H1 (cell line): ENCODE measurements at regions not wholly inside any gene's neighbourhood (a gene's known extent, or its start where the extent isn't known, plus 50 kb on each side); places are given as distances from the start of the nearest gene placed in this dataset.
A peak's percentile ranks its signal among the peaks of the same experiment; 100 is the strongest.

Experiments used
- CTCF ChIA-PET: fragments of 300-600 bp; sonication (Branson Sonifier 250); formaldehyde crosslinking; loops from one replicate; lab custom pipeline; 2021; ENCODE audit not compliant: partially characterized antibody; lab: Charles Lee
- POLR2A ChIA-PET: fragments of 300-600 bp; sonication (Branson Sonifier 250); formaldehyde crosslinking; loops from one replicate; lab custom pipeline; 2021; ENCODE audit warnings: inconsistent platforms; ENCODE audit not compliant: partially characterized antibody; lab: Charles Lee
- DNase-seq, 2 experiments: peaks; one replicate each; pipeline versions ENCODE4 v3.0.0 to v3.0.0-alpha.2; 2010 to 2022; ENCODE audit warnings: low spot score in 2 of 2, low read depth in 1 of 2, mixed read lengths in 1 of 2
- FAIRE-seq: peaks from 2 replicates; lab custom pipeline; 2011; peaks lifted over from hg19 to GRCh38; lab: Jason Lieb, UNC
- H2AFZ ChIP-seq: 2 replicates; pipeline ENCODE4 v1.8.1; 2012; ENCODE audit warnings: low read length, inconsistent platforms
- H2AK5ac ChIP-seq: 2 replicates; pipeline ENCODE4 v1.6.1; 2013; ENCODE audit warnings: low read depth, low read length
- H2BK120ac ChIP-seq: replicated peaks from 2 replicates; pipeline ENCODE3; 2013; ENCODE audit warnings: low read depth, low read length, inconsistent platforms
- H2BK12ac ChIP-seq: 2 replicates; pipeline ENCODE4 v1.6.1; 2013; ENCODE audit warnings: low read depth, low read length
- H2BK15ac ChIP-seq: 2 replicates; pipeline ENCODE4 v1.6.1; 2013; ENCODE audit warnings: low read length
- H2BK20ac ChIP-seq: 2 replicates; pipeline ENCODE4 v1.6.1; 2013; ENCODE audit warnings: low read length
- H2BK5ac ChIP-seq: 2 replicates; pipeline ENCODE4 v1.6.1; 2013; ENCODE audit warnings: low read depth, low read length
- H3K14ac ChIP-seq: 2 replicates; pipeline ENCODE4 v1.6.1; 2013; ENCODE audit warnings: inconsistent platforms; ENCODE audit not compliant: insufficient read length
- H3K18ac ChIP-seq: 2 replicates; pipeline ENCODE4 v1.6.1; 2013; ENCODE audit warnings: low read length; ENCODE audit errors: extremely low read depth
- H3K23ac ChIP-seq: 2 replicates; pipeline ENCODE4 v1.6.1; 2013; ENCODE audit warnings: inconsistent platforms; ENCODE audit not compliant: insufficient read length
- H3K23me2 ChIP-seq: 2 replicates; pipeline ENCODE4 v1.6.1; 2013; ENCODE audit warnings: low read depth, low read length
- H3K27ac ChIP-seq: 2 replicates; pipeline ENCODE4 v1.6.1; 2011; ENCODE audit warnings: low read depth, low read length, inconsistent platforms
- H3K27me3 ChIP-seq, 4 experiments: replicated peaks in 1 of 4; 1 replicate in 1 of 4; 2 replicates in 3 of 4; pipeline versions ENCODE4 v1.6.1 to v1.8.1; 2011 to 2013; ENCODE audit warnings: low read length in 3 of 4, mild to moderate bottlenecking in 3 of 4, inconsistent platforms in 2 of 4, mixed read lengths in 2 of 4, moderate library complexity in 1 of 4; ENCODE audit not compliant: control insufficient read depth in 3 of 4, insufficient read depth in 3 of 4; ENCODE audit errors: extremely low read depth in 1 of 4
- H3K36me3 ChIP-seq, 4 experiments: 2 replicates each; pipeline versions ENCODE4 v1.6.1 to v1.8.1; 2011 to 2013; ENCODE audit warnings: mild to moderate bottlenecking in 4 of 4, low read length in 3 of 4, moderate library complexity in 2 of 4, control low read depth in 1 of 4, inconsistent platforms in 1 of 4; ENCODE audit not compliant: insufficient read depth in 4 of 4, control insufficient read depth in 2 of 4
- H3K4ac ChIP-seq: replicated peaks from 2 replicates; pipeline ENCODE3; 2013; ENCODE audit warnings: low read length, low read depth, mixed read lengths, inconsistent platforms; ENCODE audit not compliant: insufficient read length
- H3K4me1 ChIP-seq, 4 experiments: replicated peaks in 1 of 4; 1 replicate in 1 of 4; 2 replicates in 3 of 4; pipeline versions ENCODE4 v1.6.1 to v1.8.1; 2011 to 2013; ENCODE audit warnings: low read length in 3 of 4, inconsistent platforms in 2 of 4, mixed read lengths in 1 of 4; ENCODE audit not compliant: insufficient read depth in 4 of 4, control insufficient read depth in 3 of 4
- H3K4me2 ChIP-seq, 2 experiments: 2 replicates each; pipeline versions ENCODE4 v1.6.1 to v1.8.1; 2011 to 2013; ENCODE audit warnings: low read depth in 2 of 2, low read length in 2 of 2, control low read depth in 1 of 2, inconsistent platforms in 1 of 2, mild to moderate bottlenecking in 1 of 2; ENCODE audit not compliant: insufficient read depth in 1 of 2
- H3K4me3 ChIP-seq, 4 experiments: fragments of 200-600, 300-600 bp in 1 of 4; sonication (generic), shearing (Covaris generic), sonication (Bioruptor Twin) in 1 of 4; 2 replicates each; pipeline versions ENCODE4 v1.5.1 to v1.8.1; 2011 to 2016; ENCODE audit warnings: low read length in 4 of 4, low read depth in 3 of 4, control low read depth in 2 of 4, inconsistent platforms in 2 of 4, mild to moderate bottlenecking in 2 of 4, mixed read lengths in 1 of 4, moderate library complexity in 1 of 4; ENCODE audit not compliant: insufficient read depth in 2 of 4; ENCODE audit errors: extremely low read depth in 1 of 4
- H3K56ac ChIP-seq: replicated peaks from 2 replicates; pipeline ENCODE3; 2013; ENCODE audit warnings: low read depth, mild to moderate bottlenecking, mixed read lengths, low read length, inconsistent platforms; ENCODE audit not compliant: insufficient read length
- H3K79me1 ChIP-seq: 2 replicates; pipeline ENCODE4 v1.6.1; 2013; ENCODE audit warnings: low read depth, low read length, control low read depth
- H3K79me2 ChIP-seq, 2 experiments: 2 replicates each; pipeline versions ENCODE4 v1.6.1 to v1.8.1; 2012 to 2013; ENCODE audit warnings: low read length in 2 of 2, mild to moderate bottlenecking in 2 of 2, inconsistent platforms in 1 of 2; ENCODE audit not compliant: insufficient read depth in 2 of 2, control insufficient read depth in 1 of 2
- H3K9ac ChIP-seq, 4 experiments: replicated peaks in 1 of 4; 1 replicate in 1 of 4; 2 replicates in 3 of 4; pipeline versions ENCODE4 v1.6.1 to v1.8.1; 2011 to 2013; ENCODE audit warnings: low read depth in 3 of 4, low read length in 3 of 4, control low read depth in 2 of 4, mild to moderate bottlenecking in 2 of 4, moderate library complexity in 2 of 4, inconsistent platforms in 1 of 4; ENCODE audit errors: extremely low read depth in 1 of 4
- H3K9me3 ChIP-seq, 2 experiments: 2 replicates each; pipeline versions ENCODE4 v1.6.1 to v1.8.1; 2012 to 2013; ENCODE audit warnings: mild to moderate bottlenecking in 2 of 2, moderate library complexity in 2 of 2, control low read depth in 1 of 2, inconsistent platforms in 1 of 2, low read depth in 1 of 2, low read length in 1 of 2, mixed read lengths in 1 of 2; ENCODE audit not compliant: insufficient read depth in 2 of 2
- H4K20me1 ChIP-seq, 2 experiments: replicated peaks in 1 of 2; 2 replicates each; pipeline versions ENCODE3 to v1.8.1; 2011 to 2013; ENCODE audit warnings: inconsistent platforms in 2 of 2, low read length in 2 of 2, mild to moderate bottlenecking in 1 of 2; ENCODE audit not compliant: insufficient read depth in 2 of 2, control insufficient read depth in 1 of 2
- H4K5ac ChIP-seq: 2 replicates; pipeline ENCODE4 v1.6.1; 2013; ENCODE audit warnings: low read length, low read depth, mixed read lengths, inconsistent platforms; ENCODE audit not compliant: insufficient read length
- H4K8ac ChIP-seq: 2 replicates; pipeline ENCODE4 v1.8.0; 2013; ENCODE audit warnings: mild to moderate bottlenecking, moderate library complexity, low read length, inconsistent platforms; ENCODE audit not compliant: insufficient read depth; ENCODE audit errors: extremely low read depth
- H4K91ac ChIP-seq: replicated peaks from 2 replicates; pipeline ENCODE3; 2013; ENCODE audit warnings: low read length, mixed read lengths, inconsistent platforms; ENCODE audit not compliant: insufficient read length
- CTCF ChIP-seq, 3 experiments: IDR thresholded peaks; 1 replicate in 2 of 3; 2 replicates in 1 of 3; pipeline versions ENCODE4 v1.5.1 to v1.6.1; 2011; ENCODE audit warnings: low read length in 3 of 3, mild to moderate bottlenecking in 3 of 3, inconsistent platforms in 2 of 3, low read depth in 1 of 3, moderate library complexity in 1 of 3; ENCODE audit not compliant: insufficient read depth in 1 of 3; ENCODE audit errors: control extremely low read depth in 1 of 3
- GABPA ChIP-seq: IDR thresholded peaks from 2 replicates; pipeline ENCODE4 v1.6.1; 2011; ENCODE audit warnings: mild to moderate bottlenecking, low read length, moderate library complexity, borderline replicate concordance; ENCODE audit not compliant: insufficient read depth
- MAX ChIP-seq: IDR thresholded peaks from 2 replicates; pipeline ENCODE4 v1.6.1; 2012; ENCODE audit warnings: inconsistent platforms
- RAD21 ChIP-seq, 2 experiments: IDR thresholded peaks in 1 of 2; conservative IDR thresholded peaks in 1 of 2; 2 replicates each; pipeline ENCODE4 v1.6.1; 2011; ENCODE audit warnings: low read depth in 2 of 2, low read length in 2 of 2, improper control_type of control experiment in 1 of 2, inconsistent platforms in 1 of 2, mild to moderate bottlenecking in 1 of 2, moderate library complexity in 1 of 2
- SP4 ChIP-seq: IDR thresholded peaks from 2 replicates; pipeline ENCODE4 v1.6.1; 2012; ENCODE audit warnings: low read length, inconsistent platforms
- TAF7 ChIP-seq: optimal IDR thresholded peaks from 2 replicates; pipeline ENCODE3; 2011; ENCODE audit warnings: low read depth, mild to moderate bottlenecking, inconsistent platforms, low read length, moderate library complexity, borderline replicate concordance
- TBP ChIP-seq: IDR thresholded peaks from 2 replicates; pipeline ENCODE4 v1.6.1; 2011; ENCODE audit warnings: low read depth, low read length, improper control_type of control experiment
- YY1 ChIP-seq: IDR thresholded peaks from 2 replicates; pipeline ENCODE4 v1.6.1; 2011; ENCODE audit warnings: low read depth, mild to moderate bottlenecking, low read length
- WGBS, 2 experiments: shearing (Covaris generic) in 1 of 2; methylation state at CpG; one replicate each; pipeline versions ENCODE4 v1.1.6 to v1.1.7; 2013 to 2015; ENCODE audit warnings: low lambda C conversion rate in 2 of 2, mixed read lengths in 2 of 2, inconsistent platforms in 1 of 2, low coverage in 1 of 2, missing lambda C conversion rate in 1 of 2; ENCODE audit not compliant: insufficient replicate concordance in 2 of 2, insufficient coverage in 1 of 2, insufficient read length in 1 of 2; ENCODE audit errors: extremely low coverage in 1 of 2, missing lambda C conversion rate in 1 of 2; 5-methylcytosine and 5-hydroxymethylcytosine counted together

- no peak overlapping the region for H2BK5ac ChIP-seq
- peak in 1 of 2 experiments; percentile 61 for DNase-seq
- H3K23me2 ChIP-seq = no peaks in the 10 kb centered on the region
- H3K4me3 ChIP-seq = no peak overlapping the region
- H3K18ac ChIP-seq = peak overlapping the region; percentile 43; the same call in 1 of the 2 replicates
- no peaks in the 10 kb centered on the region for H3K36me3 ChIP-seq
- H2BK12ac ChIP-seq = peak overlapping the region; percentile 75; the same call in 1 of the 2 replicates
- peak overlapping the region; percentile 41 for H4K91ac ChIP-seq
- no peaks in the 10 kb centered on the region for H3K79me2 ChIP-seq
- peak overlapping the region; percentile 3; the same call in 1 of the 2 replicates for H4K8ac ChIP-seq
- no peak overlapping the region for H2BK20ac ChIP-seq
- H4K20me1 ChIP-seq = no peaks in the 10 kb centered on the region
- H3K27me3 ChIP-seq = peaks cover 0 to 4% (median 2%) of the 10 kb centered on the region in 4 experiments; a peak in 3 of 7 replicates
- no peak overlapping the region for H3K27ac ChIP-seq
- no peak overlapping the region for H4K5ac ChIP-seq
- CTCF ChIA-PET = interaction anchor here (0.5 to 2.0 kb wide), 19 partner anchors 8 to 463 kb away, joined by 3 to 8 read pairs (median 3); no protein-coding TSS in a partner anchor
- no peaks in the 10 kb centered on the region for H3K79me1 ChIP-seq
- no peak overlapping the region for H3K4ac ChIP-seq
- peaks cover 0 to 3% of the 10 kb centered on the region in 2 experiments; a peak in 1 of 4 replicates for H3K9me3 ChIP-seq
- H3K4me1 ChIP-seq = no peaks in the 10 kb centered on the region
- H2AFZ ChIP-seq = no peak overlapping the region
- H3K23ac ChIP-seq = no peak overlapping the region
- H3K9ac ChIP-seq = no peak overlapping the region
- no peak for FAIRE-seq
- 82% methylated on average over 16 of the region's 23 CpGs; no CpG with 5 or more reads in 1 of the 2 experiments for WGBS, 2 experiments
- peak overlapping the region; percentile 72; the same call in 1 of the 2 replicates for H2BK15ac ChIP-seq
- H3K14ac ChIP-seq = no peak overlapping the region
- H3K4me2 ChIP-seq = no peak overlapping the region
- H2BK120ac ChIP-seq = no peak overlapping the region
- no peak overlapping the region for H3K56ac ChIP-seq
- H2AK5ac ChIP-seq = peak overlapping the region; percentile 14; the same call in 1 of the 2 replicates
- POLR2A ChIA-PET = no interaction called here
- TF ChIP-seq SP4 (no peak), CTCF (IDR thresholded peaks at IDR 0.05; ENCODE audit: control extremely low read depth in 1 of 3, insufficient read depth in 1 of 3, low read depth in 1 of 3, low read length in 3 of 3) (peak; percentile 67 to 81 (median 74)), MAX (peak; percentile 46; the same call in 1 of the 2 replicates), GABPA (no peak), RAD21 (IDR thresholded peaks at IDR 0.05 in 1 of 2, conservative IDR thresholded peaks at IDR 0.05 in 1 of 2; ENCODE audit: low read depth in 2 of 2, low read length in 2 of 2) (peak; percentile 30 to 58; a peak in 3 of 4 replicates), YY1 (peak; percentile 86), TAF7 (no peak), TBP (no peak)
Observed at GRCh38 chr22:48894064-48894671, 933.5 kb downstream of the BRD1 start.
